OCI-LY3 (cell line): ENCODE measurements at regions not wholly inside any gene's neighbourhood (a gene's known extent, or its start where the extent isn't known, plus 50 kb on each side); places are given as distances from the start of the nearest gene placed in this dataset.

Source experiments
- EZH2phosphoT487 ChIP-seq: fragments of 200-600 bp; shearing (Covaris generic); IDR thresholded peaks from 2 replicates; pipeline ENCODE4 v1.6.1; 2018; ENCODE audit warnings: antibody characterized with exemption, mixed run types, low read depth
- TF ChIP-seq, protein P1 (sequence below): fragments of 200-600, 300-600 bp; sonication (generic); IDR thresholded peaks from 2 replicates; pipeline ENCODE4 v1.5.1; 2014; ENCODE audit warnings: antibody characterized with exemption, low read length, low read depth

DNA sequence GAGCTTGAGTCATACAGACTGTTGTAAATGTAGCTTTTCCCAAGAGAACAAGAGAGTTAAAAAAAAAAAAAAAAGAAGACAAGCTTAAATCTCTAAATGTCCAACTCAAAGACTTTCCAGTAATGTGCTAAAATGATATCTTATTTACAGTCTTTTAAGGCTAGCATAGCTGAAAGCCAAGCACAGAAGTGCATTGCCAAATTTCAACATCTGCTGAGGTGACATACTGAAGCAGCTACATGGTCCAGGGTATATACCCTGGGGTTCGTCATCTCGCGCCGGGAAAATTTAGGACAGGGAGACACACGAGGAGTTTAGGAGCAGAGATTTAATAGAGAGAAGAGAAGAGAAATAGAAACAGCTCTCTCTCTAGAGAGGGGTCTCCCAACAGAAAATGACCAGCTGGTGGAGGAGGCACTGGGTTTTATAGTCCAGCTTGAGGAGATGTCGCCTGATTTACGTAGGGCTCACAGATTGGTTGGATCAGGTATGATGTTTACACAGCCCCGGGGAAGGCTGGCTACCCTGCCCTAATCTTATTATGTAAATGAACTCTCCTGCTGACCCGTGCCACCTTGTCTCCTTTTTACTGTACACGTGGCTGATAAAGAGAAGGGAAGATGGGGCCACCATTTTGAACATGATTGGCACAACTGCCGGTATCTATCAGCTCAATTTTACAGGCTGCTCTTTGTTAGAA is 172.7 kb downstream of the TRIM33 start:
- TF ChIP-seq, protein P1, sequence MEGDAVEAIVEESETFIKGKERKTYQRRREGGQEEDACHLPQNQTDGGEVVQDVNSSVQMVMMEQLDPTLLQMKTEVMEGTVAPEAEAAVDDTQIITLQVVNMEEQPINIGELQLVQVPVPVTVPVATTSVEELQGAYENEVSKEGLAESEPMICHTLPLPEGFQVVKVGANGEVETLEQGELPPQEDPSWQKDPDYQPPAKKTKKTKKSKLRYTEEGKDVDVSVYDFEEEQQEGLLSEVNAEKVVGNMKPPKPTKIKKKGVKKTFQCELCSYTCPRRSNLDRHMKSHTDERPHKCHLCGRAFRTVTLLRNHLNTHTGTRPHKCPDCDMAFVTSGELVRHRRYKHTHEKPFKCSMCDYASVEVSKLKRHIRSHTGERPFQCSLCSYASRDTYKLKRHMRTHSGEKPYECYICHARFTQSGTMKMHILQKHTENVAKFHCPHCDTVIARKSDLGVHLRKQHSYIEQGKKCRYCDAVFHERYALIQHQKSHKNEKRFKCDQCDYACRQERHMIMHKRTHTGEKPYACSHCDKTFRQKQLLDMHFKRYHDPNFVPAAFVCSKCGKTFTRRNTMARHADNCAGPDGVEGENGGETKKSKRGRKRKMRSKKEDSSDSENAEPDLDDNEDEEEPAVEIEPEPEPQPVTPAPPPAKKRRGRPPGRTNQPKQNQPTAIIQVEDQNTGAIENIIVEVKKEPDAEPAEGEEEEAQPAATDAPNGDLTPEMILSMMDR: no peak
- TF ChIP-seq EZH2phosphoT487: no peak
